OCI-LY7 (cell line): ENCODE measurements at regions not wholly inside any gene's neighbourhood (a gene's known extent, or its start where the extent isn't known, plus 50 kb on each side); places are given as distances from the start of the nearest gene placed in this dataset.

Source experiments
- CTCF ChIP-seq: fragments of 200-600 bp; sonication (generic); conservative IDR thresholded peaks from 2 replicates; pipeline ENCODE4 v1.5.1; 2014; ENCODE audit warnings: mild to moderate bottlenecking, antibody characterized with exemption, low read length, moderate library complexity, mixed read lengths
- EZH2phosphoT487 ChIP-seq: fragments of 200-600 bp; sonication (generic); IDR thresholded peaks from 2 replicates; pipeline ENCODE4 v1.6.1; 2018; ENCODE audit warnings: low read depth, borderline replicate concordance, mild to moderate bottlenecking, mixed run types, antibody characterized with exemption, low read length, moderate library complexity, mixed read lengths

- TF ChIP-seq CTCF (no peak), EZH2phosphoT487 (no peak)
These were observed 540.9 kb upstream of the RAB6C start for GRCh38 chr2:129438501-129439057.
